PC-9 (cell line): ENCODE measurements at regions not wholly inside any gene's neighbourhood (a gene's known extent, or its start where the extent isn't known, plus 50 kb on each side); places are given as distances from the start of the nearest gene placed in this dataset.

Experiments
- BruUV-seq: library from RNA; stranded (reverse); fragments of 400-500 nt; replicated peaks from 2 replicates; lab custom pipeline; 2021; lab: Mats Ljungman, UMichigan
- CTCF ChIA-PET: fragments of 300-600 bp; sonication (Branson Sonifier 250); formaldehyde crosslinking; loops from one replicate; lab custom pipeline; 2022; ENCODE audit warnings: antibody characterized with exemption; lab: Charles Lee
- POLR2A ChIA-PET: fragments of 300-600 bp; sonication (Branson Sonifier 250); formaldehyde crosslinking; loops from one replicate; lab custom pipeline; 2022; ENCODE audit warnings: antibody characterized with exemption; ENCODE audit not compliant: unreplicated experiment; lab: Charles Lee
- DNase-seq, 2 experiments: peaks; one replicate each; pipeline versions ENCODE4 v3.0.0 to v3.0.0-alpha.2; 2015 to 2022; ENCODE audit warnings: mixed read lengths in 1 of 2
- H2AFZ ChIP-seq: fragments of 200-600 bp; sonication (generic); 2 replicates; pipeline ENCODE4 v1.8.1; 2017; ENCODE audit warnings: antibody characterized with exemption
- H3F3A ChIP-seq: fragments of 200-600 bp; sonication (generic); 2 replicates; pipeline ENCODE4 v1.8.1; 2017; ENCODE audit warnings: antibody characterized with exemption, mild to moderate bottlenecking, low read depth; ENCODE audit not compliant: insufficient read depth
- H3K27ac ChIP-seq: fragments of 200-600 bp; sonication (generic); 2 replicates; pipeline ENCODE4 v1.6.1; 2016; ENCODE audit warnings: mixed run types
- H3K27me3 ChIP-seq: fragments of 200-600 bp; sonication (generic); 2 replicates; pipeline ENCODE4 v1.6.1; 2016; ENCODE audit warnings: low read depth, mixed run types; ENCODE audit not compliant: insufficient read depth
- H3K36me3 ChIP-seq: fragments of 200-600 bp; sonication (generic); 2 replicates; pipeline ENCODE4 v1.6.1; 2016; ENCODE audit warnings: low read depth, mixed run types
- H3K4me1 ChIP-seq: fragments of 200-600 bp; sonication (generic); replicated peaks from 2 replicates; pipeline ENCODE4 v1.6.1; 2016; ENCODE audit warnings: mixed run types; ENCODE audit not compliant: insufficient read depth
- H3K4me2 ChIP-seq: fragments of 200-600 bp; sonication (generic); 2 replicates; pipeline ENCODE4 v1.6.1; 2017; ENCODE audit warnings: mixed run types
- H3K4me3 ChIP-seq: fragments of 200-600 bp; sonication (generic); 2 replicates; pipeline ENCODE4 v1.6.1; 2016; ENCODE audit warnings: mixed run types
- H3K79me2 ChIP-seq: fragments of 200-600 bp; sonication (generic); 2 replicates; pipeline ENCODE4 v1.6.1; 2017; ENCODE audit warnings: low read depth, mixed run types
- H3K9me2 ChIP-seq: fragments of 200-600 bp; sonication (generic); 2 replicates; pipeline ENCODE4 v1.8.1; 2017; ENCODE audit warnings: mild to moderate bottlenecking; ENCODE audit not compliant: insufficient read depth
- H3K9me3 ChIP-seq: fragments of 200-600 bp; sonication (generic); 2 replicates; pipeline ENCODE4 v1.8.1; 2016; ENCODE audit warnings: low read depth; ENCODE audit not compliant: insufficient read depth
- H4K20me1 ChIP-seq: fragments of 200-600 bp; sonication (generic); 2 replicates; pipeline ENCODE4 v1.8.1; 2017; ENCODE audit not compliant: insufficient read depth
- CTCF ChIP-seq: fragments of 200-600 bp; sonication (generic); conservative IDR thresholded peaks from 2 replicates; pipeline ENCODE4 v1.6.1; 2017; ENCODE audit warnings: mixed run types, antibody characterized with exemption, mild to moderate bottlenecking, moderate library complexity
- EZH2 ChIP-seq: fragments of 200-600 bp; sonication (generic); IDR thresholded peaks from 2 replicates; pipeline ENCODE4 v1.8.0; 2017; ENCODE audit warnings: antibody characterized with exemption, low read depth
- intact Hi-C: fragments of 100-400 bp; cut with micrococcal nuclease; formaldehyde crosslinking; loops from one replicate; pipeline ENCODE4 v1.10.0; 2022; ENCODE audit not compliant: unreplicated experiment

- no peaks in the 10 kb centered on the region for H4K20me1 ChIP-seq
- BruUV-seq, result no TSS peak
- no peaks in the 10 kb centered on the region for H3F3A ChIP-seq
- H3K4me1 ChIP-seq, result no peaks in the 10 kb centered on the region
- no peaks in the 10 kb centered on the region for H3K36me3 ChIP-seq
- peaks cover 30% of the 10 kb centered on the region for H3K27me3 ChIP-seq
- H3K4me2 ChIP-seq, result no peak overlapping the region
- no peak for TF ChIP-seq CTCF
- no peak for TF ChIP-seq EZH2
- no peak for DNase-seq
- H3K9me3 ChIP-seq, result no peaks in the 10 kb centered on the region
- no peak overlapping the region for H2AFZ ChIP-seq
- POLR2A ChIA-PET, result no interaction called here
- no peaks in the 10 kb centered on the region for H3K9me2 ChIP-seq
- H3K4me3 ChIP-seq, result no peak overlapping the region
- H3K27ac ChIP-seq, result no peak overlapping the region
- CTCF ChIA-PET, result no interaction called here
- H3K79me2 ChIP-seq, result no peaks in the 10 kb centered on the region
- intact Hi-C loops, result no loop called here
Measured at GRCh38 chr10:128751284-128751683, 625.1 kb upstream of the MKI67 start.

- TF ChIP-seq CTCF, result no peak
- no peak for TF ChIP-seq EZH2
- Histone ChIP-seq H3K9me3 (no peaks in the 10 kb centered on the region), H3K27me3 (peaks cover 26% of the 10 kb centered on the region), H3K36me3 (no peaks in the 10 kb centered on the region), H3K9me2 (no peaks in the 10 kb centered on the region), H2AFZ (no peak overlapping the region), H3K4me2 (no peak overlapping the region), H4K20me1 (no peaks in the 10 kb centered on the region), H3K4me1 (no peaks in the 10 kb centered on the region), H3F3A (no peaks in the 10 kb centered on the region), H3K4me3 (no peak overlapping the region), H3K79me2 (no peaks in the 10 kb centered on the region), H3K27ac (no peak overlapping the region)
- intact Hi-C loops, result no loop called here
- CTCF ChIA-PET, result no interaction called here
- POLR2A ChIA-PET, result no interaction called here
- no TSS peak for BruUV-seq
- DNase-seq, result no peak
Measured at GRCh38 chr10:128751851-128752250, 625.6 kb upstream of the MKI67 start.

GRCh38 chr10:128759174-128759573 is 633.0 kb upstream of the MKI67 start:
- H3K4me1 ChIP-seq, result no peaks in the 10 kb centered on the region
- H3K27ac ChIP-seq, result no peak overlapping the region
- no peaks in the 10 kb centered on the region for H3K9me2 ChIP-seq
- H3K79me2 ChIP-seq, result no peaks in the 10 kb centered on the region
- H3K9me3 ChIP-seq, result no peaks in the 10 kb centered on the region
- CTCF ChIA-PET, result no interaction called here
- H3K27me3 ChIP-seq, result peaks cover 8% of the 10 kb centered on the region; the same call in 1 of the 2 replicates
- H3F3A ChIP-seq, result no peaks in the 10 kb centered on the region
- no peak overlapping the region for H2AFZ ChIP-seq
- no peak overlapping the region for H3K4me2 ChIP-seq
- BruUV-seq, result no TSS peak
- no peak for DNase-seq
- no peak for TF ChIP-seq CTCF
- TF ChIP-seq EZH2, result no peak
- POLR2A ChIA-PET, result no interaction called here
- no peaks in the 10 kb centered on the region for H3K36me3 ChIP-seq
- no peak overlapping the region for H3K4me3 ChIP-seq
- no peaks in the 10 kb centered on the region for H4K20me1 ChIP-seq
- intact Hi-C loops, result no loop called here
